Epidermal melanocyte (primary cell): ENCODE measurements at regions not wholly inside any gene's neighbourhood (a gene's known extent, or its start where the extent isn't known, plus 50 kb on each side); places are given as distances from the start of the nearest gene placed in this dataset.
"Not testable (repeated sequence)": the region's sequence is repeated elsewhere in the genome, so short reads cannot be mapped to it uniquely, and the experiment has no call there.

Experiments used
- DNase-seq: peaks from one replicate; pipeline ENCODE4 v3.0.0; 2011; ENCODE audit warnings: low spot score; ENCODE audit not compliant: insufficient read length

GRCh38 chr11:42720716-42721563 is 590.9 kb upstream of the API5 start:
- no peak for DNase-seq

DNA sequence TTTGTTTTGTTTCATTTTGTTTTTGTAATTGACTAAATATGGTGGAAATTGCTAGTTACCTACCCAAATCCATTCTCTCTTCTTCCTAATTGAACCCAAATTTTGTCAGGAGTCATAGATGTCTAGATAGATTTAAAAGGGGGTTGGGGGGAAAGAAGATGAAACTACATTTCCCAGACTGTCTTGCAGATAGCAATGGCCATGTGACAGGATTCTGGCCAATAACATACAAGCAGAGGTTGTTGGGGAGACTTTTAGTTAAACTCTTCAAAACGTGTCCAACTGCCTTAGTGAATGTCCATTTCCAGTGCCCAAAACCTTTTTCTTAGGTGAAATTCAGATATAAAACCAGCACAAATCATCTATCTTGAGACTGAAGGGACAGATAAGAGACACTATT is 583.9 kb upstream of the API5 start:
- no peak for DNase-seq

DNA sequence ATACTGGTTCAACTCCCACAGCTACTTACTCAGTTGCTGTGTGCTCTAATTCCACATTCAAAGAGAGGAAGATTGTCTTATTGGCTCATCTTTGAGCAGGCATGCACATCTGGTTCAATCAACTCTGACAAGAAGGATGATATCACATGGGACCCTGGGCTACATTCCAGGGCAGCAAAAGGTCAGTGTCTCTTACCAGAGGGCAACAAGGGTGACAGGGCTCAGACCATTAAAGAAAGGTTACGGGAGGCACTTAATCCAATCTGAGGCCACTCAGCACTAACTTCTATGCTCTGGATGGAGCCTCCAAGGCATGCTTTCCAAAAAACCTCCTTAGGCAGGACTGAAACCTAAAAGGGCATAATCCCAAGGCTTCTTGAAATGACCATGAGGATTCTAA is 549.4 kb upstream of the API5 start:
- DNase-seq: no peak

DNA sequence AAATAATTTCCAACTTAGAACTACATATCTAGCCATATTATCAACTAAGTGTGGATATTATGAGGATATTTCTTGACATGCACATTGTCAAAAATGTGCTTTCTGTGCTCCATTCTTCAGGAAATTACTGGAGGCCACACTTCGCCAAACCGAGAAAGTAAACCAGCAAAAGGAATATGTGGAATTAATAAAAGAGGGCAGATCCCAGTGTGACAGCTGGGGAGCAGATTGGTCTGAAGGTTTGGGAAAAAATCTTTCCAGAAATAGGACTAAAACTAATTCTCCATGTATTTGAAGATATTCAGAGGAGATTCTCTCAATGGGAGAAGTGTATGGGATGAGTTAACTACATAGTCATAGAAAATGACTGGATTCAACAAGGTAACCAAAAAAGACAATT is 546.9 kb upstream of the API5 start:
- DNase-seq: no peak

GRCh38 chr11:42768576-42768975 is 543.2 kb upstream of the API5 start:
- DNase-seq: no peak

DNA sequence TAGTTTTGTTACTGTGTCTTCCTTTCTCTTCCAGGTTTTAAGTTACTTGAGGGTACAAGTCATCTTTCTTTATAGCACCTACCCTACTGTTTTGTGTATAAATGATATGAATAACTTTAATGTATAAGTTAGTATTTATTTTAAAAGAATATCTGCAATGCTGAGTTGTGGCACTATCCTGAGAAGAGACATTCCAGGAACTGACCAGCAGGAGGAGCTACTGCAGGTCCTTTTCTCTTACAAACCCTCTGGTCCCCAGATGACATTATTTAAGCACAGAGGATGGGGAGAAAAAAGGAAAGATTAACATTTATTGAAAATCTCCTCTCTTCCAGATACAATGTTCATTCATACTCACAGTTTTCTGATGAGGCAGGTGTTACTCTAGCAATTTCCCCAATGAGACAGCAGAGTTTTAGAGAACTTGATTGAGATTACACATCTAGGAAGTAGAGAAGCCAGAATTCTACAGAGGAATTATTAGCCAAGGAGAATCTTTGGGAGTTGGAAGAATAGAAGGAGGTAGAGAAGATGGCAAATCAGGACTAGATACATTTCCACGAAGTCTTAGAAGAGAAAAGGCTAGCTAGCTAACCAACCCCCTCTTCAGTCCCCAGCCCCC is 541.2 kb upstream of the API5 start:
- DNase-seq: no peak

- no peak for DNase-seq
Measured at GRCh38 chr11:42772886-42773285, 538.9 kb upstream of the API5 start.

GRCh38 chr11:42773729-42774128 is 538.1 kb upstream of the API5 start:
- DNase-seq: no peak

DNA sequence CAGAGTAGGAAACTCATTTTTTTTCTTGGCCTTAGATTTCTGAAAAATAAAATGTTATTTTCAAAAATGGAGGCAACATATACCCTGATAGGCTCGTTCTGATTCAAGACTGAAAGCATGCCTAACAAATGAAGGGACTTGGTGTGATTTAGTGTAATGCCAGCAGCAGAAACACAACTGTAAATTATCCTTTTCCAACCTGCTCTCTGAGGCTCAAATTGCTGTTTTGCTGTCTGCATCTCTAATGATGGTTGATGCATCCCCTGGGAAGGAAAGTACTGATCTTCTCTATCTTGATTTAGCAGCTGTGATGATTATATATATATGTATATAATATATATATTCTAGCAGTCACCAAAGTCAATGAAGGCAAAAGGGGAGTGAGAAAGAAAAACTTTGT is 537.2 kb upstream of the API5 start:
- DNase-seq: no peak

DNA sequence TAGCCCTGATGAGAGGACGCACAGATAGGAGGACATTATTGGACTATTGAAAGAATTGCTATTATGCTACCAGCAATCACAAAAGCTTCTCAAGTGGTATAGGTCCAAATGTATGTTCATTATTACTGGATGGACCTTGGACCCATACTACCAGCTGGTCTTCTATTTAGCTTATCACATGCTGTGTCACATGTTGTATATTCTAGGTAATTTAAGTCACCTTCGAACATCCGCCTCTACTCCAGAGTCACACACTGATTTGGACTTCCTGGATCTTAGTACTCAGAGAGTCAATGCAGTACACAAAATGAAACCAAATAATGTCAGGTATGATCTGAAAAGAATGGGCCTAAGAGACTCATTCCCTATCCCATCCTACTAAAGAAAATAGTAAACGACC is 534.0 kb upstream of the API5 start:
- DNase-seq: no peak

DNA sequence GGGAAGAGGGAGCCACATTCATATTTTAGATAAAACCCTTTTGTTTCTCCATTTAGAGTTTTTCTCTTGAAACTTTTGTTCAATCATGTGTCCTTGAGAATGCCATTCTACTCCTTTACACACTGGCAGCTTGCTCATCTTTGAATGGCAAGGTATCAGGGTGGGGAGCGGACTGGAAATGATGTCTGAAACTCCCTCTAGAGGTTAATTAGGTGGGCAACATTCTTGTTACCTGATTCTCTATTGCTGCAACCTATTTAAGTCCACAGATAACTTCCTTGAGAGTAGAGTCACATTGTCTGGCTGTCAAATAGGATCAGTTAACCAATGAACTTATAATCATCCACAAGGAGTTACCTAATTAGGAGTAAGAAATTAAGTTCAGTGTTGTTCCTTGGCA is 533.6 kb upstream of the API5 start:
- no peak for DNase-seq

- DNase-seq: no peak
Measured at GRCh38 chr11:42779555-42779954, 532.2 kb upstream of the API5 start.

- no peak for DNase-seq
Measured at GRCh38 chr11:42786981-42787380, 524.8 kb upstream of the API5 start.

GRCh38 chr11:42795483-42795882 is 516.3 kb upstream of the API5 start:
- not testable (repeated sequence) for DNase-seq

GRCh38 chr11:42800041-42800440 is 511.8 kb upstream of the API5 start:
- no peak for DNase-seq

DNA sequence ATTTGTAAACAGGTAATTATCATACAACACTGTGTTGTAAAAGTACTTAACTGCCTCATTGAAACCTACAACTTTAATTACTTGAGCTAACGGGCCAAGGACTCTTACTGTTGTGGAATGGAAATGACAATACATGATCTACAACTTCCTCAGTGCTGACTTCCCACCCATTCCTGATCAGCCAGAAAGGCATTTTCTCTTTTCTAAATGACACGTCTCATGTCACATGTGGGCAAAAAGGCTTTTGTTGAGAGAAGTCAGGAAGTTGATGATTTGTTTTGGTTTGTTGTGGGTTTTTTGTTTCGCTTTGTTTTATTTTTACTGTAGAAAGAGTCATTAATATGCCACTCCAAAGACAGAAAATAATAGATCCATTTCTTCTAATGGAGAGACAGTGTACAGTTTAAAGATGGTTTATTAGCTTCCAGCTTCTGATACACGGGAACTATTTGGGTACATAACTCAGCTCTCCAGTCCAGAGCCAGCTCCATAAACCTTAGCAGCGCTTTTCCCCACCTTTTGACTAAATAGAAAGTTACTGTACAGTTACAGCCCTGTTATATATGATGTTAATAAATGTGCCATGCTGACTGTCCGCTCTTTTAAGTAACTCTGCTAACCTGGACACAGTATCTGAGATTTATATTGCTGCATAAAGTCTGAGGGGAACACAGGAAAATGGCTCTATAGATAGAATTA is 509.4 kb upstream of the API5 start:
- DNase-seq: no peak

GRCh38 chr11:42806191-42806590 is 505.6 kb upstream of the API5 start:
- no peak for DNase-seq

GRCh38 chr11:42812361-42812760 is 499.4 kb upstream of the API5 start:
- no peak for DNase-seq

DNA sequence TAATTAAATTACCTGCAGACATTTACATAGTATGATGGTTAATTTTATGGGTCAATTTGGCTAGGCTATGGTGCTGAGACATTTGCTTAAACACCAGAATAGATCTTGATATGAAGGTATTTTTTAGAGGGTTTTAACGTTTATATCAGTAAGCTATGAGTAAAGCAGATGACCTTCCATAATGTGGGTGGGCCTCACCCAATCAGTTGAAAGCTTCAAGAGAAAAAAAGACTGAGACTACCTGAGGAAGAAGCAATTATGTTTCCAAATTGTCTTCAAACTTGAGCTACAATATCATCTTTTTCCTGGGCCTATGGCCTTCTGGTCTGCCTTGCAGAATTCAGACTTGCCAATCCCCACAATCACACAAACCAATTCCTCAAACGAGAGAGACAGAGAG is 498.8 kb upstream of the API5 start:
- DNase-seq: no peak

DNA sequence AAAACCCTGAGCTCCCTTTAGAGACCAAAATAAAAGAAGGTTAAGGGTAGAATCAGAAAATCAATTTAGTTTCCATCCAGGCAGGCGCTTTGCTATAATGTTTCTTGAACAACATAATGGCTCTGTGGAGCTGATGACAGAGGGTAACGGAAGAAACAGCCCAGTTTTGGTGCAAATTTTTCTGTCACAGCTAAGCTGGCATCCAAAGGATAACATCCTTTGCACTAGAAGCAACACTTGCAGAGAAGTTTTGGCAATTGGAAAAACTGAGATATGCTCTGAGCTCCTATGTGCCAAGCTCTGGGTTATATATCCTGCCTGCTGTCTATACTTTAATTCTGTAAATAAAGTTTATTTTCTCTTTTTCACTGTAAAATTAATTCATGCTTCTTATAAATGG is 495.3 kb upstream of the API5 start:
- no peak for DNase-seq

GRCh38 chr11:42819126-42819525 is 492.7 kb upstream of the API5 start:
- DNase-seq: no peak

GRCh38 chr11:42822188-42822587 is 489.6 kb upstream of the API5 start:
- DNase-seq: not testable (repeated sequence)

GRCh38 chr11:42823546-42823945 is 488.2 kb upstream of the API5 start:
- DNase-seq: no peak
